WTC11 (cell line): ENCODE measurements at regions not wholly inside any gene's neighbourhood (a gene's known extent, or its start where the extent isn't known, plus 50 kb on each side); places are given as distances from the start of the nearest gene placed in this dataset.

Source experiments
- ATF1 ChIP-seq: sonication (generic); formaldehyde crosslinking; IDR thresholded peaks from 2 replicates; pipeline ENCODE4 v1.8.1; 2023; ENCODE audit warnings: mild to moderate bottlenecking, moderate library complexity, missing genetic modification reagents
- CBFB ChIP-seq: sonication (generic); formaldehyde crosslinking; IDR thresholded peaks from 2 replicates; pipeline ENCODE4 v1.8.1; 2022; ENCODE audit warnings: mild to moderate bottlenecking, low read depth, missing genetic modification reagents
- CREM ChIP-seq: sonication (generic); formaldehyde crosslinking; IDR thresholded peaks from 2 replicates; pipeline ENCODE4 v1.8.1; 2022; ENCODE audit warnings: mild to moderate bottlenecking, missing genetic modification reagents, moderate library complexity
- ELF4 ChIP-seq: sonication (generic); formaldehyde crosslinking; IDR thresholded peaks from 2 replicates; pipeline ENCODE4 v1.8.1; 2022; ENCODE audit warnings: low read depth, mild to moderate bottlenecking, moderate library complexity, missing genetic modification reagents
- GTF2I ChIP-seq: fragments of 250-450 bp; sonication (Bioruptor Pico); conservative IDR thresholded peaks from 2 replicates; pipeline ENCODE4 v1.4.0; 2021; ENCODE audit warnings: mild to moderate bottlenecking
- ZNF416 ChIP-seq: fragments of 250-450 bp; sonication (Bioruptor Pico); IDR thresholded peaks from 2 replicates; pipeline ENCODE4 v1.9.0; 2021; ENCODE audit warnings: mild to moderate bottlenecking, inconsistent platforms
- TF ChIP-seq, protein P1 (sequence below): fragments of 200-600 bp; IDR thresholded peaks from 2 replicates; pipeline ENCODE4 v1.8.0; 2022; ENCODE audit warnings: antibody characterized with exemption
- TF ChIP-seq, protein P2 (sequence below): sonication (generic); formaldehyde crosslinking; IDR thresholded peaks from 2 replicates; pipeline ENCODE4 v1.8.0; 2022; ENCODE audit warnings: mild to moderate bottlenecking, missing genetic modification reagents
- TF ChIP-seq, protein P3 (sequence below): sonication (generic); formaldehyde crosslinking; conservative IDR thresholded peaks from 2 replicates; pipeline ENCODE4 v1.8.1; 2023; ENCODE audit warnings: mild to moderate bottlenecking, low read depth, missing genetic modification reagents, moderate library complexity
- TF ChIP-seq, protein P4 (sequence below): sonication (generic); formaldehyde crosslinking; IDR thresholded peaks from 2 replicates; pipeline ENCODE4 v1.8.0; 2023; ENCODE audit warnings: missing genetic modification reagents, mild to moderate bottlenecking, borderline replicate concordance
- TF ChIP-seq, protein P5 (sequence below): sonication (generic); formaldehyde crosslinking; IDR thresholded peaks from 2 replicates; pipeline ENCODE4 v1.8.1; 2022; ENCODE audit warnings: low read depth, missing genetic modification reagents, borderline replicate concordance

DNA sequence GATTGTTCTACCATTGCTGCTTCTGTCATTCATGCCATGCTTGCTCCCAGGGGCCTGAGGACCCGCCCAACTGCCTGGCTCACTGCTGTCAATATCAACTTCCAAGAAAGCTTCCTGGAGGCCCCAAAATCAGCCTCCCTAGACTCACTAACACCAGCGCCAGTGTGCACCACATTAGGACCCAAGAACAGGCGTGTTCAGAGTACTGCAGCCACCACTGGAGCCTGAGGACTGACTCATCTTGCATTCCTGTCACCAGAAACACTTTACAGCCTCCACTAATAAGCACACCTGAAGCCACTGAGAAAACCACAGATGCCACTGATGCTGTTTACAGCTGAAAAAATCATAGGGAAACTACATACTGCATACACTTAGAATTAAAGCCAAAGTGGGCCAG lies 1284.3 kb downstream of the TYW1 start:
- TF ChIP-seq, protein P1, sequence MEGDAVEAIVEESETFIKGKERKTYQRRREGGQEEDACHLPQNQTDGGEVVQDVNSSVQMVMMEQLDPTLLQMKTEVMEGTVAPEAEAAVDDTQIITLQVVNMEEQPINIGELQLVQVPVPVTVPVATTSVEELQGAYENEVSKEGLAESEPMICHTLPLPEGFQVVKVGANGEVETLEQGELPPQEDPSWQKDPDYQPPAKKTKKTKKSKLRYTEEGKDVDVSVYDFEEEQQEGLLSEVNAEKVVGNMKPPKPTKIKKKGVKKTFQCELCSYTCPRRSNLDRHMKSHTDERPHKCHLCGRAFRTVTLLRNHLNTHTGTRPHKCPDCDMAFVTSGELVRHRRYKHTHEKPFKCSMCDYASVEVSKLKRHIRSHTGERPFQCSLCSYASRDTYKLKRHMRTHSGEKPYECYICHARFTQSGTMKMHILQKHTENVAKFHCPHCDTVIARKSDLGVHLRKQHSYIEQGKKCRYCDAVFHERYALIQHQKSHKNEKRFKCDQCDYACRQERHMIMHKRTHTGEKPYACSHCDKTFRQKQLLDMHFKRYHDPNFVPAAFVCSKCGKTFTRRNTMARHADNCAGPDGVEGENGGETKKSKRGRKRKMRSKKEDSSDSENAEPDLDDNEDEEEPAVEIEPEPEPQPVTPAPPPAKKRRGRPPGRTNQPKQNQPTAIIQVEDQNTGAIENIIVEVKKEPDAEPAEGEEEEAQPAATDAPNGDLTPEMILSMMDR: no peak
- TF ChIP-seq CREM (no peak), ATF1 (no peak), GTF2I (CRISPR knock-in tag) (no peak), CBFB (CRISPR knock-in tag) (no peak), ZNF416 (CRISPR knock-in tag) (no peak), ELF4 (CRISPR knock-in tag) (no peak)
- TF ChIP-seq, protein P2, sequence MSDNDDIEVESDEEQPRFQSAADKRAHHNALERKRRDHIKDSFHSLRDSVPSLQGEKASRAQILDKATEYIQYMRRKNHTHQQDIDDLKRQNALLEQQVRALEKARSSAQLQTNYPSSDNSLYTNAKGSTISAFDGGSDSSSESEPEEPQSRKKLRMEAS: no peak
- TF ChIP-seq, protein P3, sequence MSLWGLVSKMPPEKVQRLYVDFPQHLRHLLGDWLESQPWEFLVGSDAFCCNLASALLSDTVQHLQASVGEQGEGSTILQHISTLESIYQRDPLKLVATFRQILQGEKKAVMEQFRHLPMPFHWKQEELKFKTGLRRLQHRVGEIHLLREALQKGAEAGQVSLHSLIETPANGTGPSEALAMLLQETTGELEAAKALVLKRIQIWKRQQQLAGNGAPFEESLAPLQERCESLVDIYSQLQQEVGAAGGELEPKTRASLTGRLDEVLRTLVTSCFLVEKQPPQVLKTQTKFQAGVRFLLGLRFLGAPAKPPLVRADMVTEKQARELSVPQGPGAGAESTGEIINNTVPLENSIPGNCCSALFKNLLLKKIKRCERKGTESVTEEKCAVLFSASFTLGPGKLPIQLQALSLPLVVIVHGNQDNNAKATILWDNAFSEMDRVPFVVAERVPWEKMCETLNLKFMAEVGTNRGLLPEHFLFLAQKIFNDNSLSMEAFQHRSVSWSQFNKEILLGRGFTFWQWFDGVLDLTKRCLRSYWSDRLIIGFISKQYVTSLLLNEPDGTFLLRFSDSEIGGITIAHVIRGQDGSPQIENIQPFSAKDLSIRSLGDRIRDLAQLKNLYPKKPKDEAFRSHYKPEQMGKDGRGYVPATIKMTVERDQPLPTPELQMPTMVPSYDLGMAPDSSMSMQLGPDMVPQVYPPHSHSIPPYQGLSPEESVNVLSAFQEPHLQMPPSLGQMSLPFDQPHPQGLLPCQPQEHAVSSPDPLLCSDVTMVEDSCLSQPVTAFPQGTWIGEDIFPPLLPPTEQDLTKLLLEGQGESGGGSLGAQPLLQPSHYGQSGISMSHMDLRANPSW (CRISPR knock-in tag): no peak
- TF ChIP-seq, protein P4, sequence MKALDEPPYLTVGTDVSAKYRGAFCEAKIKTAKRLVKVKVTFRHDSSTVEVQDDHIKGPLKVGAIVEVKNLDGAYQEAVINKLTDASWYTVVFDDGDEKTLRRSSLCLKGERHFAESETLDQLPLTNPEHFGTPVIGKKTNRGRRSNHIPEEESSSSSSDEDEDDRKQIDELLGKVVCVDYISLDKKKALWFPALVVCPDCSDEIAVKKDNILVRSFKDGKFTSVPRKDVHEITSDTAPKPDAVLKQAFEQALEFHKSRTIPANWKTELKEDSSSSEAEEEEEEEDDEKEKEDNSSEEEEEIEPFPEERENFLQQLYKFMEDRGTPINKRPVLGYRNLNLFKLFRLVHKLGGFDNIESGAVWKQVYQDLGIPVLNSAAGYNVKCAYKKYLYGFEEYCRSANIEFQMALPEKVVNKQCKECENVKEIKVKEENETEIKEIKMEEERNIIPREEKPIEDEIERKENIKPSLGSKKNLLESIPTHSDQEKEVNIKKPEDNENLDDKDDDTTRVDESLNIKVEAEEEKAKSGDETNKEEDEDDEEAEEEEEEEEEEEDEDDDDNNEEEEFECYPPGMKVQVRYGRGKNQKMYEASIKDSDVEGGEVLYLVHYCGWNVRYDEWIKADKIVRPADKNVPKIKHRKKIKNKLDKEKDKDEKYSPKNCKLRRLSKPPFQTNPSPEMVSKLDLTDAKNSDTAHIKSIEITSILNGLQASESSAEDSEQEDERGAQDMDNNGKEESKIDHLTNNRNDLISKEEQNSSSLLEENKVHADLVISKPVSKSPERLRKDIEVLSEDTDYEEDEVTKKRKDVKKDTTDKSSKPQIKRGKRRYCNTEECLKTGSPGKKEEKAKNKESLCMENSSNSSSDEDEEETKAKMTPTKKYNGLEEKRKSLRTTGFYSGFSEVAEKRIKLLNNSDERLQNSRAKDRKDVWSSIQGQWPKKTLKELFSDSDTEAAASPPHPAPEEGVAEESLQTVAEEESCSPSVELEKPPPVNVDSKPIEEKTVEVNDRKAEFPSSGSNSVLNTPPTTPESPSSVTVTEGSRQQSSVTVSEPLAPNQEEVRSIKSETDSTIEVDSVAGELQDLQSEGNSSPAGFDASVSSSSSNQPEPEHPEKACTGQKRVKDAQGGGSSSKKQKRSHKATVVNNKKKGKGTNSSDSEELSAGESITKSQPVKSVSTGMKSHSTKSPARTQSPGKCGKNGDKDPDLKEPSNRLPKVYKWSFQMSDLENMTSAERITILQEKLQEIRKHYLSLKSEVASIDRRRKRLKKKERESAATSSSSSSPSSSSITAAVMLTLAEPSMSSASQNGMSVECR (CRISPR knock-in tag): no peak
- TF ChIP-seq, protein P5, sequence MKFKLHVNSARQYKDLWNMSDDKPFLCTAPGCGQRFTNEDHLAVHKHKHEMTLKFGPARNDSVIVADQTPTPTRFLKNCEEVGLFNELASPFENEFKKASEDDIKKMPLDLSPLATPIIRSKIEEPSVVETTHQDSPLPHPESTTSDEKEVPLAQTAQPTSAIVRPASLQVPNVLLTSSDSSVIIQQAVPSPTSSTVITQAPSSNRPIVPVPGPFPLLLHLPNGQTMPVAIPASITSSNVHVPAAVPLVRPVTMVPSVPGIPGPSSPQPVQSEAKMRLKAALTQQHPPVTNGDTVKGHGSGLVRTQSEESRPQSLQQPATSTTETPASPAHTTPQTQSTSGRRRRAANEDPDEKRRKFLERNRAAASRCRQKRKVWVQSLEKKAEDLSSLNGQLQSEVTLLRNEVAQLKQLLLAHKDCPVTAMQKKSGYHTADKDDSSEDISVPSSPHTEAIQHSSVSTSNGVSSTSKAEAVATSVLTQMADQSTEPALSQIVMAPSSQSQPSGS: no peak
